Activated CD4-positive, alpha-beta T cell treated with anti-CD3 and anti-CD28 coated beads, Interleukin-2, amount 50 U/mL, for 1 hour (primary cell): ENCODE measurements at regions not wholly inside any gene's neighbourhood (a gene's known extent, or its start where the extent isn't known, plus 50 kb on each side); places are given as distances from the start of the nearest gene placed in this dataset.

Source experiments
- DNase-seq: peaks from one replicate; pipeline ENCODE4 v3.0.0-alpha.2; 2020

GRCh38 chr5:138664276-138664943 is 88.8 kb upstream of the CTNNA1 start:
- no peak for DNase-seq

- no peak for DNase-seq
Measured at GRCh38 chr5:138663561-138663960, 88.4 kb upstream of the HSPA9 start.

GRCh38 chr5:138663009-138663408 is 87.8 kb upstream of the HSPA9 start:
- DNase-seq, result peak; percentile 23

GRCh38 chr5:138662599-138662998 is 87.4 kb upstream of the HSPA9 start:
- DNase-seq, result peak; percentile 34

- DNase-seq, result no peak
Measured at GRCh38 chr5:138661991-138662434, 86.8 kb upstream of the HSPA9 start.

GRCh38 chr5:138661291-138661960 is 86.2 kb upstream of the HSPA9 start:
- DNase-seq, result no peak

GRCh38 chr5:138660051-138660572 is 84.9 kb upstream of the HSPA9 start:
- DNase-seq, result no peak

GRCh38 chr5:138659561-138659960 is 84.4 kb upstream of the HSPA9 start:
- DNase-seq, result no peak

GRCh38 chr5:138659121-138659520 is 83.9 kb upstream of the HSPA9 start:
- no peak for DNase-seq

- DNase-seq, result no peak
Measured at GRCh38 chr5:138658676-138659075, 83.5 kb upstream of the HSPA9 start.

GRCh38 chr5:138657360-138657759 is 82.2 kb upstream of the HSPA9 start:
- DNase-seq, result no peak

GRCh38 chr5:138656916-138657315 is 81.7 kb upstream of the HSPA9 start:
- no peak for DNase-seq

- DNase-seq, result no peak
Measured at GRCh38 chr5:138655530-138656190, 80.5 kb upstream of the HSPA9 start.

- DNase-seq, result peak; percentile 68
Measured at GRCh38 chr5:138654281-138654867, 79.2 kb upstream of the HSPA9 start.

- DNase-seq, result no peak
Measured at GRCh38 chr5:138653502-138653901, 78.3 kb upstream of the HSPA9 start.

GRCh38 chr5:138651767-138652117 is 76.5 kb upstream of the HSPA9 start:
- DNase-seq, result no peak

GRCh38 chr5:138651058-138651766 is 76.0 kb upstream of the HSPA9 start:
- DNase-seq, result no peak

GRCh38 chr5:138650196-138650595 is 75.0 kb upstream of the HSPA9 start:
- DNase-seq, result no peak

GRCh38 chr5:138649775-138650174 is 74.6 kb upstream of the HSPA9 start:
- no peak for DNase-seq

GRCh38 chr5:138649316-138649720 is 74.1 kb upstream of the HSPA9 start:
- DNase-seq, result no peak

- no peak for DNase-seq
Measured at GRCh38 chr5:138648841-138649240, 73.6 kb upstream of the HSPA9 start.

- no peak for DNase-seq
Measured at GRCh38 chr5:138647794-138648410, 72.7 kb upstream of the HSPA9 start.
